BE2C (cell line): ENCODE measurements at regions not wholly inside any gene's neighbourhood (a gene's known extent, or its start where the extent isn't known, plus 50 kb on each side); places are given as distances from the start of the nearest gene placed in this dataset.

Source experiments
- DNase-seq: peaks from one replicate; pipeline ENCODE4 v3.0.0-alpha.2; 2020
- H3K27me3 ChIP-seq: fragments of 250-450 bp; sonication (Bioruptor Pico); 2 replicates; pipeline ENCODE4 v1.5.1; 2020; ENCODE audit warnings: mild to moderate bottlenecking
- H3K36me3 ChIP-seq: fragments of 250-450 bp; sonication (Bioruptor Pico); 2 replicates; pipeline ENCODE4 v1.5.1; 2020; ENCODE audit warnings: mild to moderate bottlenecking
- H3K4me1 ChIP-seq: fragments of 250-450 bp; sonication (Bioruptor Pico); 2 replicates; pipeline ENCODE4 v1.5.1; 2020
- H3K4me3 ChIP-seq: 2 replicates; pipeline ENCODE4 v1.5.1; 2011; ENCODE audit warnings: low read depth, low read length
- H3K9me3 ChIP-seq: fragments of 250-450 bp; sonication (Bioruptor Pico); 2 replicates; pipeline ENCODE4 v1.5.1; 2020
- CTCF ChIP-seq: IDR thresholded peaks from 2 replicates; pipeline ENCODE4 v1.5.1; 2012; ENCODE audit warnings: mild to moderate bottlenecking, low read depth, low read length

- DNase-seq = no peak
- H3K36me3 ChIP-seq = no peaks in the 10 kb centered on the region
- H3K27me3 ChIP-seq = no peaks in the 10 kb centered on the region
- no peaks in the 10 kb centered on the region for H3K9me3 ChIP-seq
- H3K4me1 ChIP-seq = no peaks in the 10 kb centered on the region
- no peak for TF ChIP-seq CTCF
- H3K4me3 ChIP-seq = no peak overlapping the region
Observed at GRCh38 chr14:87698481-87698880, 294.5 kb downstream of the GALC start.

- DNase-seq = no peak
- H3K36me3 ChIP-seq = no peaks in the 10 kb centered on the region
- no peaks in the 10 kb centered on the region for H3K27me3 ChIP-seq
- no peaks in the 10 kb centered on the region for H3K9me3 ChIP-seq
- H3K4me1 ChIP-seq = no peaks in the 10 kb centered on the region
- no peak overlapping the region for H3K4me3 ChIP-seq
- TF ChIP-seq CTCF = no peak
Observed at GRCh38 chr14:87696485-87696884, 296.5 kb downstream of the GALC start.

- Histone ChIP-seq H3K4me3 (no peak overlapping the region), H3K27me3 (no peaks in the 10 kb centered on the region), H3K4me1 (no peaks in the 10 kb centered on the region), H3K36me3 (no peaks in the 10 kb centered on the region), H3K9me3 (no peaks in the 10 kb centered on the region)
- DNase-seq = no peak
- no peak for TF ChIP-seq CTCF
Observed at GRCh38 chr14:87691042-87691881, 301.7 kb downstream of the GALC start.

GRCh38 chr14:87690076-87690613 lies 302.8 kb downstream of the GALC start:
- no peak for TF ChIP-seq CTCF
- DNase-seq = no peak
- Histone ChIP-seq H3K4me3 (no peak overlapping the region), H3K9me3 (no peaks in the 10 kb centered on the region), H3K36me3 (no peaks in the 10 kb centered on the region), H3K4me1 (no peaks in the 10 kb centered on the region), H3K27me3 (no peaks in the 10 kb centered on the region)

- no peak for TF ChIP-seq CTCF
- no peak for DNase-seq
- H3K4me3 ChIP-seq = no peak overlapping the region
- H3K36me3 ChIP-seq = no peaks in the 10 kb centered on the region
- H3K9me3 ChIP-seq = no peaks in the 10 kb centered on the region
- no peaks in the 10 kb centered on the region for H3K27me3 ChIP-seq
- no peaks in the 10 kb centered on the region for H3K4me1 ChIP-seq
Observed at GRCh38 chr14:87688524-87688923, 304.5 kb downstream of the GALC start.

GRCh38 chr14:87687420-87687819 lies 305.6 kb downstream of the GALC start:
- no peak for DNase-seq
- H3K27me3 ChIP-seq = no peaks in the 10 kb centered on the region
- no peaks in the 10 kb centered on the region for H3K36me3 ChIP-seq
- no peak overlapping the region for H3K4me3 ChIP-seq
- no peaks in the 10 kb centered on the region for H3K4me1 ChIP-seq
- TF ChIP-seq CTCF = no peak
- H3K9me3 ChIP-seq = no peaks in the 10 kb centered on the region
